Naive thymus-derived CD4-positive, alpha-beta T cell (primary cell): ENCODE measurements at regions not wholly inside any gene's neighbourhood (a gene's known extent, or its start where the extent isn't known, plus 50 kb on each side); places are given as distances from the start of the nearest gene placed in this dataset.

Experiments
- ATAC-seq: fragments of 150-1000 bp; cut with Tn5 transposase; 2 replicates; pipeline ENCODE4 v1.10.0; 2021; ENCODE audit warnings: mild to moderate bottlenecking, moderate library complexity
- CTCF ChIA-PET: fragments of 350-600 bp; sonication (Branson Sonifier 250); formaldehyde crosslinking; loops from one replicate; lab custom pipeline; 2021; ENCODE audit warnings: antibody characterized with exemption; lab: Charles Lee
- POLR2A ChIA-PET: fragments of 350-600 bp; sonication (Branson Sonifier 250); formaldehyde crosslinking; loops from one replicate; lab custom pipeline; 2021; ENCODE audit warnings: antibody characterized with exemption, inconsistent platforms; lab: Charles Lee
- DNase-seq, 9 donors: peaks; one replicate each; pipeline versions ENCODE4 v3.0.0 to v3.0.0-alpha.2; 2020 to 2022; ENCODE audit warnings: mixed read lengths in 1 of 9
- H3K27ac ChIP-seq: one replicate; pipeline ENCODE4 v1.7.0; 2013; ENCODE audit warnings: mild to moderate bottlenecking, low read depth, low read length, moderate library complexity
- H3K27me3 ChIP-seq, 2 donors: one replicate each; pipeline ENCODE4 v1.7.0; 2013; ENCODE audit warnings: low read length in 2 of 2, mild to moderate bottlenecking in 2 of 2, moderate library complexity in 2 of 2; ENCODE audit not compliant: control insufficient read depth in 2 of 2, insufficient read depth in 2 of 2
- H3K36me3 ChIP-seq, 3 experiments: 1 replicate in 2 of 3; 2 replicates in 1 of 3; pipeline ENCODE4 v1.7.0; 2013; ENCODE audit warnings: low read length in 3 of 3, mild to moderate bottlenecking in 3 of 3, moderate library complexity in 1 of 3; ENCODE audit not compliant: insufficient read depth in 3 of 3, control insufficient read depth in 2 of 3
- H3K4me1 ChIP-seq, 2 donors: one replicate each; pipeline ENCODE4 v1.7.0; 2013; ENCODE audit warnings: low read length in 2 of 2, mild to moderate bottlenecking in 2 of 2, moderate library complexity in 1 of 2; ENCODE audit not compliant: control insufficient read depth in 2 of 2, insufficient read depth in 2 of 2
- H3K4me3 ChIP-seq: 2 replicates; pipeline ENCODE4 v1.7.0; 2013; ENCODE audit warnings: mild to moderate bottlenecking, low read length
- H3K9me3 ChIP-seq, 3 experiments: 1 replicate in 2 of 3; 2 replicates in 1 of 3; pipeline ENCODE4 v1.7.0; 2013; ENCODE audit warnings: low read length in 3 of 3; ENCODE audit not compliant: control insufficient read depth in 2 of 3
- H3K27ac Mint-ChIP-seq, 9 donors: one replicate each; pipeline ENCODE4 v1.8.0; 2020 to 2022; ENCODE audit warnings: mixed read lengths in 9 of 9, mild to moderate bottlenecking in 8 of 9, moderate library complexity in 5 of 9, inconsistent platforms in 2 of 9
- H3K27me3 Mint-ChIP-seq, 5 donors: one replicate each; pipeline ENCODE4 v1.8.0; 2021 to 2022; ENCODE audit warnings: mixed read lengths in 5 of 5, mild to moderate bottlenecking in 1 of 5
- H3K36me3 Mint-ChIP-seq, 5 donors: one replicate each; pipeline ENCODE4 v1.8.0; 2020 to 2022; ENCODE audit warnings: mixed read lengths in 5 of 5, mild to moderate bottlenecking in 3 of 5, inconsistent platforms in 1 of 5
- H3K4me1 Mint-ChIP-seq, 7 donors: one replicate each; pipeline ENCODE4 v1.8.0; 2020 to 2022; ENCODE audit warnings: mixed read lengths in 7 of 7, mild to moderate bottlenecking in 3 of 7, inconsistent platforms in 1 of 7
- H3K4me3 Mint-ChIP-seq, 10 donors: one replicate each; pipeline ENCODE4 v1.8.0; 2020 to 2022; ENCODE audit warnings: mild to moderate bottlenecking in 10 of 10, mixed read lengths in 10 of 10, moderate library complexity in 6 of 10, inconsistent platforms in 2 of 10
- H3K9me3 Mint-ChIP-seq, 11 donors: one replicate each; pipeline ENCODE4 v1.8.0; 2020 to 2022; ENCODE audit warnings: mixed read lengths in 11 of 11, mild to moderate bottlenecking in 4 of 11, inconsistent platforms in 1 of 11, moderate library complexity in 1 of 11
- intact Hi-C, 2 donors: fragments of 100-400 bp; cut with micrococcal nuclease; formaldehyde crosslinking; loops; one replicate each; pipeline ENCODE4 v1.15.1; 2023

GRCh38 chr16:26740771-26741170, 326.0 kb upstream of the C16orf82 start:
- Mint-ChIP-seq H3K36me3 (no peaks in the 10 kb centered on the region), H3K4me3 (no peak overlapping the region), H3K27ac (no peak overlapping the region), H3K27me3 (peaks cover 16 to 31% (median 24%) of the 10 kb centered on the region in 5 donors), H3K4me1 (no peaks in the 10 kb centered on the region), H3K9me3 (peaks cover 0 to under 1% (median 0%) of the 10 kb centered on the region in 11 donors)
- no peaks in the 10 kb centered on the region for H3K9me3 ChIP-seq
- no peaks in the 10 kb centered on the region for H3K27me3 ChIP-seq
- no peaks in the 10 kb centered on the region for H3K4me1 ChIP-seq
- no peak overlapping the region for H3K27ac ChIP-seq
- ChIA-PET POLR2A (no interaction called here), CTCF (no interaction called here)
- ATAC-seq (no peak), DNase-seq (no peak)
- intact Hi-C loops = no loop called here
- H3K36me3 ChIP-seq = no peaks in the 10 kb centered on the region
- no peak overlapping the region for H3K4me3 ChIP-seq

GRCh38 chr16:26742040-26742439, 324.7 kb upstream of the C16orf82 start:
- Histone ChIP-seq H3K9me3 (no peaks in the 10 kb centered on the region), H3K36me3 (no peaks in the 10 kb centered on the region), H3K27ac (no peak overlapping the region), H3K4me1 (no peaks in the 10 kb centered on the region), H3K27me3 (no peaks in the 10 kb centered on the region), H3K4me3 (no peak overlapping the region)
- DNase-seq (no peak), ATAC-seq (no peak)
- Mint-ChIP-seq H3K4me1 (no peaks in the 10 kb centered on the region), H3K27ac (no peak overlapping the region), H3K4me3 (no peak overlapping the region), H3K36me3 (no peaks in the 10 kb centered on the region), H3K9me3 (no peaks in the 10 kb centered on the region), H3K27me3 (peaks cover 20 to 38% (median 32%) of the 10 kb centered on the region in 5 donors)
- intact Hi-C loops = no loop called here
- ChIA-PET CTCF (no interaction called here), POLR2A (no interaction called here)

- Mint-ChIP-seq H3K27ac (no peak overlapping the region), H3K36me3 (no peaks in the 10 kb centered on the region), H3K4me1 (peaks cover 0 to 2% (median 0%) of the 10 kb centered on the region in 7 donors), H3K4me3 (no peak overlapping the region), H3K27me3 (peaks cover 28 to 42% (median 33%) of the 10 kb centered on the region in 5 donors), H3K9me3 (no peaks in the 10 kb centered on the region)
- Histone ChIP-seq H3K27me3 (no peaks in the 10 kb centered on the region), H3K4me3 (no peak overlapping the region), H3K27ac (no peak overlapping the region), H3K36me3 (no peaks in the 10 kb centered on the region), H3K9me3 (no peaks in the 10 kb centered on the region), H3K4me1 (no peaks in the 10 kb centered on the region)
- DNase-seq (no peak), ATAC-seq (no peak)
- POLR2A ChIA-PET = no interaction called here
- intact Hi-C loops = no loop called here
- CTCF ChIA-PET = no interaction called here
Observed at GRCh38 chr16:26744430-26744829, 322.3 kb upstream of the C16orf82 start.

- Histone ChIP-seq H3K4me3 (no peak overlapping the region), H3K4me1 (no peaks in the 10 kb centered on the region), H3K36me3 (no peaks in the 10 kb centered on the region), H3K27me3 (no peaks in the 10 kb centered on the region), H3K9me3 (no peaks in the 10 kb centered on the region), H3K27ac (no peak overlapping the region)
- CTCF ChIA-PET = no interaction called here
- ATAC-seq (no peak), DNase-seq (no peak)
- Mint-ChIP-seq H3K4me1 (peaks cover 0 to 2% (median 0%) of the 10 kb centered on the region in 7 donors), H3K9me3 (no peaks in the 10 kb centered on the region), H3K27me3 (peaks cover 21 to 49% (median 47%) of the 10 kb centered on the region in 5 donors), H3K4me3 (no peak overlapping the region), H3K36me3 (no peaks in the 10 kb centered on the region), H3K27ac (no peak overlapping the region)
- intact Hi-C loops = no loop called here
- POLR2A ChIA-PET = no interaction called here
Observed at GRCh38 chr16:26747760-26748159, 319.0 kb upstream of the C16orf82 start.

- ChIA-PET CTCF (no interaction called here), POLR2A (no interaction called here)
- no peaks in the 10 kb centered on the region for H3K36me3 ChIP-seq
- H3K4me1 ChIP-seq = no peaks in the 10 kb centered on the region
- no peak for DNase-seq
- H3K27me3 ChIP-seq = no peaks in the 10 kb centered on the region
- H3K9me3 Mint-ChIP-seq = no peaks in the 10 kb centered on the region
- H3K36me3 Mint-ChIP-seq = no peaks in the 10 kb centered on the region
- no peak overlapping the region for H3K27ac ChIP-seq
- no peaks in the 10 kb centered on the region for H3K9me3 ChIP-seq
- H3K27me3 Mint-ChIP-seq = peaks cover 15 to 44% (median 42%) of the 10 kb centered on the region in 5 donors
- intact Hi-C loops = no loop called here
- no peak overlapping the region for H3K4me3 ChIP-seq
- no peak for ATAC-seq
- H3K4me1 Mint-ChIP-seq = peaks cover 0 to 2% (median 0%) of the 10 kb centered on the region in 7 donors
- no peak overlapping the region for H3K27ac Mint-ChIP-seq
- no peak overlapping the region for H3K4me3 Mint-ChIP-seq
Observed at GRCh38 chr16:26749072-26749471, 317.7 kb upstream of the C16orf82 start.

- ATAC-seq (no peak), DNase-seq (no peak)
- Mint-ChIP-seq H3K27ac (no peak overlapping the region), H3K36me3 (no peaks in the 10 kb centered on the region), H3K27me3 (peaks cover 8 to 40% (median 25%) of the 10 kb centered on the region in 5 donors), H3K4me3 (no peak overlapping the region), H3K4me1 (peaks cover 0 to 2% (median 0%) of the 10 kb centered on the region in 7 donors), H3K9me3 (peaks cover 0 to 10% (median 3%) of the 10 kb centered on the region in 11 donors)
- POLR2A ChIA-PET = no interaction called here
- H3K36me3 ChIP-seq = no peaks in the 10 kb centered on the region
- no peak overlapping the region for H3K27ac ChIP-seq
- intact Hi-C loops = no loop called here
- no peaks in the 10 kb centered on the region for H3K27me3 ChIP-seq
- H3K4me3 ChIP-seq = no peak overlapping the region
- CTCF ChIA-PET = no interaction called here
- H3K4me1 ChIP-seq = no peaks in the 10 kb centered on the region
- no peaks in the 10 kb centered on the region for H3K9me3 ChIP-seq
Observed at GRCh38 chr16:26752166-26752565, 314.6 kb upstream of the C16orf82 start.

GRCh38 chr16:26756633-26757032, 310.1 kb upstream of the C16orf82 start:
- no peaks in the 10 kb centered on the region for H3K9me3 ChIP-seq
- no peak overlapping the region for H3K27ac ChIP-seq
- ATAC-seq (no peak), DNase-seq (no peak)
- H3K36me3 ChIP-seq = no peaks in the 10 kb centered on the region
- Mint-ChIP-seq H3K27me3 (peaks cover 3 to 31% (median 16%) of the 10 kb centered on the region in 5 donors), H3K9me3 (peaks cover 0 to 13% (median 4%) of the 10 kb centered on the region in 11 donors), H3K27ac (no peak overlapping the region), H3K4me1 (no peaks in the 10 kb centered on the region), H3K36me3 (no peaks in the 10 kb centered on the region), H3K4me3 (no peak overlapping the region)
- no peaks in the 10 kb centered on the region for H3K27me3 ChIP-seq
- POLR2A ChIA-PET = no interaction called here
- H3K4me1 ChIP-seq = no peaks in the 10 kb centered on the region
- intact Hi-C loops = no loop called here
- CTCF ChIA-PET = no interaction called here
- no peak overlapping the region for H3K4me3 ChIP-seq
